ENCODE measurements at regions not wholly inside any gene's neighbourhood (a gene's known extent, or its start where the extent isn't known, plus 50 kb on each side); places are given as distances from the start of the nearest gene placed in this dataset.

GRCh38 chr4:67151376-67152343 is 393.6 kb downstream of the CENPC start:
- TF ChIP-seq CTCF (IDR thresholded peaks at IDR 0.05): no peak
- no peak for TF ChIP-seq POLR2A (IDR thresholded peaks at IDR 0.05)
- no peak for TF ChIP-seq POLR2AphosphoS5 (IDR thresholded peaks at IDR 0.05)

Data from breast epithelium (tissue), 3 donors.